A549 (cell line): ENCODE measurements at regions not wholly inside any gene's neighbourhood (a gene's known extent, or its start where the extent isn't known, plus 50 kb on each side); places are given as distances from the start of the nearest gene placed in this dataset.

Experiments
- ATAC-seq, 2 experiments: fragments of 200-7000 bp in 1 of 2; fragments of >200 bp in 1 of 2; cut with Nextera tagmentation in 1 of 2; cut with Tn5 transposase in 1 of 2; 3 replicates each; pipeline versions ENCODE4 v1.8.0 to v1.9.1; 2018 to 2020; ENCODE audit warnings: mild to moderate bottlenecking in 1 of 2, moderate library complexity in 1 of 2
- CTCF ChIA-PET: fragments of 300-600 bp; sonication (Branson Sonifier 250); formaldehyde crosslinking; extraction: SDS; loops from one replicate; lab custom pipeline; 2021; ENCODE audit warnings: antibody characterized with exemption, inconsistent platforms; lab: Yijun Ruan, JAX
- POLR2A ChIA-PET: fragments of 350-600 bp; formaldehyde crosslinking; extraction: SDS; loops from one replicate; lab custom pipeline; 2021; ENCODE audit warnings: antibody characterized with exemption, inconsistent platforms; lab: Yijun Ruan, JAX
- DNase-seq, 2 experiments: peaks; one replicate each; pipeline versions ENCODE4 v3.0.0 to v3.0.0-alpha.2; 2011 to 2016; ENCODE audit warnings: low read depth in 1 of 2, low spot score in 1 of 2
- FAIRE-seq: peaks from 2 replicates; lab custom pipeline; 2011; peaks lifted over from hg19 to GRCh38; lab: Jason Lieb, UNC
- H3K27ac ChIP-seq, 2 experiments: fragments of >200 bp; sonication (Bioruptor Twin); formaldehyde crosslinking; 3 replicates each; pipeline ENCODE4 v1.5.1; 2016 to 2017
- H3K4me1 ChIP-seq: fragments of >200 bp; sonication (Bioruptor Twin); formaldehyde crosslinking; 3 replicates; pipeline ENCODE4 v1.6.1; 2016
- H3K4me2 ChIP-seq: fragments of >200 bp; sonication (Bioruptor Twin); formaldehyde crosslinking; 3 replicates; pipeline ENCODE4 v1.6.1; 2016
- H3K4me3 ChIP-seq: fragments of >200 bp; sonication (Bioruptor Twin); formaldehyde crosslinking; 3 replicates; pipeline ENCODE4 v1.5.1; 2016
- H3K9me3 ChIP-seq: fragments of >200 bp; sonication (Bioruptor Twin); formaldehyde crosslinking; 3 replicates; pipeline ENCODE4 v1.6.1; 2016
- ATOH8 ChIP-seq: fragments of 250-450 bp; sonication (Bioruptor Pico); IDR thresholded peaks from 2 replicates; pipeline ENCODE4 v1.5.0; 2020; ENCODE audit warnings: low read depth, mild to moderate bottlenecking, moderate library complexity
- CHD2 ChIP-seq: fragments of 150-350 bp; IDR thresholded peaks from 2 replicates; pipeline ENCODE4 v1.6.1; 2014; ENCODE audit warnings: low read length; ENCODE audit not compliant: partially characterized antibody
- E2F6 ChIP-seq: IDR thresholded peaks from 2 replicates; pipeline ENCODE4 v1.6.1; 2012; ENCODE audit warnings: low read depth, borderline replicate concordance
- EHF ChIP-seq: fragments of 250-450 bp; sonication (Bioruptor Pico); IDR thresholded peaks from 2 replicates; pipeline ENCODE4 v1.5.0; 2020; ENCODE audit warnings: mild to moderate bottlenecking
- EHMT2 ChIP-seq: fragments of 200-600 bp; sonication (generic); IDR thresholded peaks from 2 replicates; pipeline ENCODE4 v1.6.1; 2016; ENCODE audit warnings: antibody characterized with exemption, low read depth, mild to moderate bottlenecking, moderate library complexity
- ELK1 ChIP-seq: fragments of 150-350 bp; IDR thresholded peaks from 2 replicates; pipeline ENCODE4 v1.6.1; 2014; ENCODE audit warnings: low read depth, mild to moderate bottlenecking, low read length
- ESRRA ChIP-seq: fragments of 150-350 bp; IDR thresholded peaks from 2 replicates; pipeline ENCODE4 v1.6.1; 2014; ENCODE audit warnings: mild to moderate bottlenecking, low read length, borderline replicate concordance
- FOSB ChIP-seq: fragments of 250-450 bp; sonication (Bioruptor Pico); IDR thresholded peaks from 2 replicates; pipeline ENCODE4 v1.5.0; 2020; ENCODE audit warnings: mild to moderate bottlenecking, moderate library complexity
- FOSL2 ChIP-seq, 2 experiments: fragments of 450-650 bp in 1 of 2; fragments of >200 bp in 1 of 2; sonication (Bioruptor Twin) in 1 of 2; formaldehyde crosslinking; IDR thresholded peaks; 2 replicates each; pipeline versions ENCODE4 v1.5.0 to v1.6.1; 2016 to 2020; ENCODE audit warnings: mild to moderate bottlenecking in 1 of 2, moderate library complexity in 1 of 2
- GATA3 ChIP-seq: IDR thresholded peaks from 2 replicates; pipeline ENCODE4 v1.6.1; 2012; ENCODE audit warnings: borderline replicate concordance
- HES2 ChIP-seq: fragments of >200 bp; sonication (Bioruptor Twin); formaldehyde crosslinking; IDR thresholded peaks from 2 replicates; pipeline ENCODE4 v1.6.1; 2016
- HEYL ChIP-seq: fragments of 250-450 bp; sonication (Bioruptor Pico); IDR thresholded peaks from 2 replicates; pipeline ENCODE4 v1.8.0; 2021; ENCODE audit warnings: mild to moderate bottlenecking, moderate library complexity
- HMGXB4 ChIP-seq: fragments of 250-450 bp; sonication (Bioruptor Pico); IDR thresholded peaks from 2 replicates; pipeline ENCODE4 v1.5.0; 2021; ENCODE audit warnings: mild to moderate bottlenecking, moderate library complexity, borderline replicate concordance
- HOXA7 ChIP-seq: fragments of 250-450 bp; sonication (Bioruptor Pico); IDR thresholded peaks from 2 replicates; pipeline ENCODE4 v1.5.0; 2020; ENCODE audit warnings: mild to moderate bottlenecking, moderate library complexity
- HOXB5 ChIP-seq: fragments of 250-450 bp; sonication (Bioruptor Pico); IDR thresholded peaks from 2 replicates; pipeline ENCODE4 v1.5.0; 2020; ENCODE audit warnings: mild to moderate bottlenecking, moderate library complexity
- MAX ChIP-seq: IDR thresholded peaks from 2 replicates; pipeline ENCODE4 v1.6.1; 2012
- MAZ ChIP-seq: fragments of 150-350 bp; IDR thresholded peaks from 2 replicates; pipeline ENCODE4 v1.6.1; 2014; ENCODE audit warnings: antibody characterized with exemption, low read depth, low read length, borderline replicate concordance
- NR3C1 ChIP-seq: fragments of >200 bp; sonication (Bioruptor Twin); formaldehyde crosslinking; IDR thresholded peaks from 3 replicates; pipeline ENCODE4 v1.6.1; 2017
- PHF8 ChIP-seq: fragments of 200-600 bp; sonication (generic); IDR thresholded peaks from 2 replicates; pipeline ENCODE4 v1.6.1; 2016; ENCODE audit warnings: low read depth, mild to moderate bottlenecking, antibody characterized with exemption, moderate library complexity, borderline replicate concordance
- POLR2AphosphoS2 ChIP-seq: conservative IDR thresholded peaks from 2 replicates; pipeline ENCODE4 v1.6.1; 2012; ENCODE audit warnings: low read length, improper control_type of control experiment, inconsistent platforms
- RCOR1 ChIP-seq: fragments of 150-350 bp; IDR thresholded peaks from 2 replicates; pipeline ENCODE4 v1.6.1; 2014; ENCODE audit warnings: antibody characterized with exemption, low read length, low read depth
- REST ChIP-seq: fragments of 200-600 bp; sonication (generic); IDR thresholded peaks from 2 replicates; pipeline ENCODE4 v1.6.1; 2016; ENCODE audit warnings: antibody characterized with exemption, mild to moderate bottlenecking, moderate library complexity
- RFX5 ChIP-seq: fragments of 450-650 bp; IDR thresholded peaks from 2 replicates; pipeline ENCODE4 v1.7.1; 2014; ENCODE audit warnings: antibody characterized with exemption, mild to moderate bottlenecking, moderate library complexity
- RNF2 ChIP-seq: fragments of 200-600 bp; sonication (generic); IDR thresholded peaks from 2 replicates; pipeline ENCODE4 v1.6.1; 2016; ENCODE audit warnings: low read depth, mild to moderate bottlenecking, antibody characterized with exemption, moderate library complexity, borderline replicate concordance
- SREBF2 ChIP-seq: fragments of 450-650 bp; IDR thresholded peaks from 2 replicates; pipeline ENCODE4 v1.6.1; 2014; ENCODE audit warnings: mild to moderate bottlenecking, moderate library complexity
- TFCP2L1 ChIP-seq: fragments of 250-450 bp; sonication (Bioruptor Pico); IDR thresholded peaks from 2 replicates; pipeline ENCODE4 v1.5.0; 2021; ENCODE audit warnings: mild to moderate bottlenecking
- TP53 ChIP-seq: fragments of 250-450 bp; sonication (Bioruptor Pico); IDR thresholded peaks from 2 replicates; pipeline ENCODE4 v1.5.0; 2021; ENCODE audit warnings: mild to moderate bottlenecking, moderate library complexity
- ZSCAN20 ChIP-seq: fragments of 250-450 bp; sonication (Bioruptor Pico); IDR thresholded peaks from 2 replicates; pipeline ENCODE4 v1.8.0; 2022; ENCODE audit warnings: mild to moderate bottlenecking, moderate library complexity

- Histone ChIP-seq H3K4me1 (no peaks in the 10 kb centered on the region), H3K9me3 (no peaks in the 10 kb centered on the region), H3K4me3 (no peak overlapping the region), H3K4me2 (no peak overlapping the region), H3K27ac (no peak overlapping the region)
- no peak for TF ChIP-seq ZSCAN20 (CRISPR knock-in tag)
- TF ChIP-seq HEYL (CRISPR knock-in tag) = no peak
- no peak for TF ChIP-seq HOXA7 (CRISPR knock-in tag)
- TF ChIP-seq HMGXB4 (CRISPR knock-in tag) = no peak
- TF ChIP-seq HOXB5 (CRISPR knock-in tag) = no peak
- TF ChIP-seq ESRRA = no peak
- no peak for TF ChIP-seq TP53
- no peak for TF ChIP-seq PHF8
- no peak for TF ChIP-seq FOSL2 (IDR thresholded peaks at IDR 0.05)
- TF ChIP-seq FOSL2 (CRISPR knock-in tag; IDR thresholded peaks at IDR 0.05) = no peak
- TF ChIP-seq ELK1 = no peak
- no peak for TF ChIP-seq NR3C1
- TF ChIP-seq GATA3 = no peak
- no peak for TF ChIP-seq EHF (CRISPR knock-in tag)
- TF ChIP-seq MAX = no peak
- no peak for TF ChIP-seq EHMT2
- ChIA-PET CTCF (no interaction called here), POLR2A (no interaction called here)
- DNase-seq = no peak
- ATAC-seq = no peak
- FAIRE-seq = no peak
Observed at GRCh38 chr5:105739732-105740131, 1931.0 kb downstream of the EFNA5 start.

- no peak for FAIRE-seq
- Histone ChIP-seq H3K4me3 (no peak overlapping the region), H3K27ac (no peak overlapping the region), H3K9me3 (no peaks in the 10 kb centered on the region), H3K4me2 (no peak overlapping the region), H3K4me1 (no peaks in the 10 kb centered on the region)
- CTCF ChIA-PET = no interaction called here
- no peak for ATAC-seq
- no peak for TF ChIP-seq ESRRA
- no peak for TF ChIP-seq RNF2
- no peak for TF ChIP-seq POLR2AphosphoS2
- no peak for TF ChIP-seq SREBF2
- no peak for TF ChIP-seq GATA3
- no peak for TF ChIP-seq TFCP2L1 (CRISPR knock-in tag)
- TF ChIP-seq RFX5 = no peak
- no peak for TF ChIP-seq PHF8
- TF ChIP-seq FOSL2 (IDR thresholded peaks at IDR 0.05) = no peak
- no peak for TF ChIP-seq FOSL2 (CRISPR knock-in tag; IDR thresholded peaks at IDR 0.05)
- TF ChIP-seq E2F6 = no peak
- TF ChIP-seq ATOH8 (CRISPR knock-in tag) = no peak
- TF ChIP-seq MAZ = no peak
- no peak for TF ChIP-seq HMGXB4 (CRISPR knock-in tag)
- TF ChIP-seq HES2 = no peak
- no peak for TF ChIP-seq CHD2
- no peak for TF ChIP-seq FOSB (CRISPR knock-in tag)
- no peak for TF ChIP-seq REST
- TF ChIP-seq RCOR1 = no peak
- no peak for DNase-seq
- POLR2A ChIA-PET = no interaction called here
Observed at GRCh38 chr5:105735704-105736103, 1935.0 kb downstream of the EFNA5 start.
